ENCODE measurements at regions not wholly inside any gene's neighbourhood (a gene's known extent, or its start where the extent isn't known, plus 50 kb on each side); places are given as distances from the start of the nearest gene placed in this dataset.

- Histone ChIP-seq H3K36me3 (ENCODE audit: control insufficient read depth in 3 of 3, insufficient read depth in 3 of 3, low read length in 3 of 3) (no peaks in the 10 kb centered on the region), H3K27ac (ENCODE audit: low read depth, low read length) (no peak overlapping the region), H3K27me3 (ENCODE audit: control insufficient read depth in 3 of 3, insufficient read depth in 3 of 3, low read length in 3 of 3) (peaks cover 5 to 21% (median 11%) of the 10 kb centered on the region in 3 donors)
These were observed 785.4 kb downstream of the UQCRFS1 start for GRCh38 chr19:28427376-28428083.

GRCh38 chr19:28426730-28427225 is 786.2 kb downstream of the UQCRFS1 start:
- Histone ChIP-seq H3K9me3 (ENCODE audit: control insufficient read depth in 3 of 3, low read length in 3 of 3) (no peaks in the 10 kb centered on the region), H3K27me3 (ENCODE audit: control insufficient read depth in 3 of 3, insufficient read depth in 3 of 3, low read length in 3 of 3) (peaks cover 5 to 21% (median 11%) of the 10 kb centered on the region in 3 donors), H3K4me1 (ENCODE audit: control insufficient read depth in 3 of 3, insufficient read depth in 3 of 3, low read length in 3 of 3) (no peaks in the 10 kb centered on the region), H3K36me3 (ENCODE audit: control insufficient read depth in 3 of 3, insufficient read depth in 3 of 3, low read length in 3 of 3) (no peaks in the 10 kb centered on the region), H3K9ac (ENCODE audit: low read depth in 1 of 3, low read length in 3 of 3) (no peak overlapping the region), H3K4me3 (ENCODE audit: low read length in 3 of 3) (no peak overlapping the region), H3K27ac (ENCODE audit: low read depth, low read length) (no peak overlapping the region)

More at GRCh38 chr19:28427376-28428083, 785.4 kb downstream of the UQCRFS1 start:
- H3K9me3 ChIP-seq (ENCODE audit: control insufficient read depth in 3 of 3, low read length in 3 of 3) = no peaks in the 10 kb centered on the region
- no peak overlapping the region for H3K9ac ChIP-seq (ENCODE audit: low read depth in 1 of 3, low read length in 3 of 3)
- no peaks in the 10 kb centered on the region for H3K4me1 ChIP-seq (ENCODE audit: control insufficient read depth in 3 of 3, insufficient read depth in 3 of 3, low read length in 3 of 3)
- H3K4me3 ChIP-seq (ENCODE audit: low read length in 3 of 3) = no peak overlapping the region

DNA sequence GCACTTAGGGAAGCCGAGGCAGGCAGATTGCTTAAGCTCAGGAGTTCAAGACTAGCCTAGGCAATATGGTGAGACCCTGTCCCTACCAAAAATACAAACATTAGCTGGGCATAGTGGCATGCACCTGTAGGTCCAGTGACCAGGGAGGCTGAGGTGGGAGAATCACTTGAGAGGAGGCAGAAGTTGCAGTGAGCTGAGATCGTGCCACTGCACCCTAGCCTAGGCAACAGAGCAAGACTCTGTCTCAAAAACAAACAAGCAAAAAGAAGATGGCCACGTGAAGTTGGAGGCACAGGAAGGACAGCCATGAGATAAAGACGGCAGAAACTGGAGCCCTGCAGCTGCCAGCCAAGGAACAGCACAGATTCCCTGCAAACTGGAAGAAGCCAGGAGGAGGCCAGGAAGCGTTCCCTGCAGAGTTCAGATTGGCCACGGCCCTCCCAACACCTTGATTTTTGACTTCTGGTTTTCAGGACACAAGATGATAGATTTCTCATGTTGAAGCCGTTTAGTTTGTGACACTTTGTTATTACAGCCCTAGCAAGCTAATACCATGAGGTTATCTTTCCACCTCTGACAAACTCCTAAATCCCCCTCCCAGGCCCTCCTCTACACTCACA is 786.7 kb downstream of the UQCRFS1 start:
- Histone ChIP-seq H3K27me3 (ENCODE audit: control insufficient read depth in 3 of 3, insufficient read depth in 3 of 3, low read length in 3 of 3) (peaks cover 5 to 21% (median 11%) of the 10 kb centered on the region in 3 donors), H3K27ac (ENCODE audit: low read depth, low read length) (no peak overlapping the region), H3K4me3 (ENCODE audit: low read length in 3 of 3) (no peak overlapping the region), H3K4me1 (ENCODE audit: control insufficient read depth in 3 of 3, insufficient read depth in 3 of 3, low read length in 3 of 3) (no peaks in the 10 kb centered on the region), H3K36me3 (ENCODE audit: control insufficient read depth in 3 of 3, insufficient read depth in 3 of 3, low read length in 3 of 3) (no peaks in the 10 kb centered on the region), H3K9me3 (ENCODE audit: control insufficient read depth in 3 of 3, low read length in 3 of 3) (no peaks in the 10 kb centered on the region), H3K9ac (ENCODE audit: low read depth in 1 of 3, low read length in 3 of 3) (no peak overlapping the region)

- H3K27me3 ChIP-seq (ENCODE audit: control insufficient read depth in 3 of 3, insufficient read depth in 3 of 3, low read length in 3 of 3) = peaks cover 5 to 21% (median 11%) of the 10 kb centered on the region in 3 donors
These were observed 787.7 kb downstream of the UQCRFS1 start for GRCh38 chr19:28425046-28425931.

GRCh38 chr19:28424662-28425045 is 788.3 kb downstream of the UQCRFS1 start:
- Histone ChIP-seq H3K9me3 (ENCODE audit: control insufficient read depth in 3 of 3, low read length in 3 of 3) (no peaks in the 10 kb centered on the region), H3K27me3 (ENCODE audit: control insufficient read depth in 3 of 3, insufficient read depth in 3 of 3, low read length in 3 of 3) (peaks cover 5 to 21% (median 11%) of the 10 kb centered on the region in 3 donors), H3K27ac (ENCODE audit: low read depth, low read length) (no peak overlapping the region), H3K4me1 (ENCODE audit: control insufficient read depth in 3 of 3, insufficient read depth in 3 of 3, low read length in 3 of 3) (no peaks in the 10 kb centered on the region), H3K9ac (ENCODE audit: low read depth in 1 of 3, low read length in 3 of 3) (no peak overlapping the region), H3K36me3 (ENCODE audit: control insufficient read depth in 3 of 3, insufficient read depth in 3 of 3, low read length in 3 of 3) (no peaks in the 10 kb centered on the region), H3K4me3 (ENCODE audit: low read length in 3 of 3) (no peak overlapping the region)

More at GRCh38 chr19:28425046-28425931, 787.7 kb downstream of the UQCRFS1 start:
- Histone ChIP-seq H3K9me3 (ENCODE audit: control insufficient read depth in 3 of 3, low read length in 3 of 3) (no peaks in the 10 kb centered on the region), H3K9ac (ENCODE audit: low read depth in 1 of 3, low read length in 3 of 3) (no peak overlapping the region), H3K27ac (ENCODE audit: low read depth, low read length) (no peak overlapping the region), H3K4me3 (ENCODE audit: low read length in 3 of 3) (no peak overlapping the region), H3K36me3 (ENCODE audit: control insufficient read depth in 3 of 3, insufficient read depth in 3 of 3, low read length in 3 of 3) (no peaks in the 10 kb centered on the region), H3K4me1 (ENCODE audit: control insufficient read depth in 3 of 3, insufficient read depth in 3 of 3, low read length in 3 of 3) (no peaks in the 10 kb centered on the region)

- Histone ChIP-seq H3K36me3 (ENCODE audit: control insufficient read depth in 3 of 3, insufficient read depth in 3 of 3, low read length in 3 of 3) (no peaks in the 10 kb centered on the region), H3K4me1 (ENCODE audit: control insufficient read depth in 3 of 3, insufficient read depth in 3 of 3, low read length in 3 of 3) (no peaks in the 10 kb centered on the region), H3K9ac (ENCODE audit: low read depth in 1 of 3, low read length in 3 of 3) (no peak overlapping the region), H3K27ac (ENCODE audit: low read depth, low read length) (no peak overlapping the region), H3K4me3 (ENCODE audit: low read length in 3 of 3) (no peak overlapping the region), H3K27me3 (ENCODE audit: control insufficient read depth in 3 of 3, insufficient read depth in 3 of 3, low read length in 3 of 3) (peaks cover 5 to 21% (median 11%) of the 10 kb centered on the region in 3 donors), H3K9me3 (ENCODE audit: control insufficient read depth in 3 of 3, low read length in 3 of 3) (no peaks in the 10 kb centered on the region)
These were observed 788.9 kb downstream of the UQCRFS1 start for GRCh38 chr19:28424077-28424476.

- H3K27me3 ChIP-seq (ENCODE audit: control insufficient read depth in 3 of 3, insufficient read depth in 3 of 3, low read length in 3 of 3) = peaks cover 5 to 21% (median 11%) of the 10 kb centered on the region in 3 donors
- no peaks in the 10 kb centered on the region for H3K9me3 ChIP-seq (ENCODE audit: control insufficient read depth in 3 of 3, low read length in 3 of 3)
- no peaks in the 10 kb centered on the region for H3K4me1 ChIP-seq (ENCODE audit: control insufficient read depth in 3 of 3, insufficient read depth in 3 of 3, low read length in 3 of 3)
- H3K36me3 ChIP-seq (ENCODE audit: control insufficient read depth in 3 of 3, insufficient read depth in 3 of 3, low read length in 3 of 3) = no peaks in the 10 kb centered on the region
- H3K9ac ChIP-seq (ENCODE audit: low read depth in 1 of 3, low read length in 3 of 3) = no peak overlapping the region
- no peak overlapping the region for H3K4me3 ChIP-seq (ENCODE audit: low read length in 3 of 3)
- H3K27ac ChIP-seq (ENCODE audit: low read depth, low read length) = no peak overlapping the region
These were observed 789.9 kb downstream of the UQCRFS1 start for GRCh38 chr19:28422791-28423650.

- Histone ChIP-seq H3K27me3 (ENCODE audit: control insufficient read depth in 3 of 3, insufficient read depth in 3 of 3, low read length in 3 of 3) (peaks cover 5 to 15% (median 14%) of the 10 kb centered on the region in 3 donors), H3K9ac (ENCODE audit: low read depth in 1 of 3, low read length in 3 of 3) (no peak overlapping the region), H3K9me3 (ENCODE audit: control insufficient read depth in 3 of 3, low read length in 3 of 3) (no peaks in the 10 kb centered on the region), H3K36me3 (ENCODE audit: control insufficient read depth in 3 of 3, insufficient read depth in 3 of 3, low read length in 3 of 3) (no peaks in the 10 kb centered on the region), H3K27ac (ENCODE audit: low read depth, low read length) (no peak overlapping the region), H3K4me1 (ENCODE audit: control insufficient read depth in 3 of 3, insufficient read depth in 3 of 3, low read length in 3 of 3) (no peaks in the 10 kb centered on the region), H3K4me3 (ENCODE audit: low read length in 3 of 3) (no peak overlapping the region)
These were observed 790.9 kb downstream of the UQCRFS1 start for GRCh38 chr19:28422046-28422445.

DNA sequence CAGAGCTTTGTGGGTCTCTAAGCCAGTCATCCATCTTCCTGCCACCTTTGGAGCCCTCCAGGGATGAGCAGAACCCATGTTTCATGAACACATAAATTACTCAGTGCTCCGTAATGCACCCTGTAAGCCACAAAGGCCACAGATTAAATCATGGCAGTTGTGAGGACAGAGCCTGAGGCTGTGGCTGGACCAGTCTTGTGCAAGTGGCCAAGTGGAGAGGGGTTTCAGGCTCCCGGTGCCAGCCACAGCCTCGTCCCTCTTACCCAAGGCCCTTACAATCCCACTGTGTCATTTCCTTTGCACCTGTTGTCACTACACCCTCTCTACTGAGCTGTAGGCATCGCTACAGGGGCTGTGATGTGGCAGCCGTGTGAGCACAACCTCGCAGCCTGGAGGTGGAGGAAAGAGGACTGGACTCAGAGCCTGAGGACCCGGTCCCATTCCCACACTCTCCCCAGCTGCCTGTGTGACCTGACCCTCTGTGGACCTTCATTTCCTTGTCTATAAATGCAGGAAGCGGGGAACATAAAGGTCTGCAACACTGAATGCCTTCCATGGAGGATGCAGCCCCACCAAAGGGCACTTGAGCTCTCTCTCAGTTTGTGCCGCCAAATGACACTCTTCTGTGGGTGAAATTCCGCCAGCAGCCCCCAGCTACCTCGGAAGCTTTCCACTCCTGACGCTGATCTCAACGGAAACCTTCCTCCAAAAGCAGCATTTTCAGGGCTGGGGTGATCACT is 792.0 kb downstream of the UQCRFS1 start:
- no peak overlapping the region for H3K4me3 ChIP-seq (ENCODE audit: low read length in 3 of 3)
- H3K36me3 ChIP-seq (ENCODE audit: control insufficient read depth in 3 of 3, insufficient read depth in 3 of 3, low read length in 3 of 3) = no peaks in the 10 kb centered on the region
- no peak overlapping the region for H3K27ac ChIP-seq (ENCODE audit: low read depth, low read length)
- no peaks in the 10 kb centered on the region for H3K4me1 ChIP-seq (ENCODE audit: control insufficient read depth in 3 of 3, insufficient read depth in 3 of 3, low read length in 3 of 3)
- no peak overlapping the region for H3K9ac ChIP-seq (ENCODE audit: low read depth in 1 of 3, low read length in 3 of 3)
- peaks cover 2 to 11% (median 9%) of the 10 kb centered on the region in 3 donors for H3K27me3 ChIP-seq (ENCODE audit: control insufficient read depth in 3 of 3, insufficient read depth in 3 of 3, low read length in 3 of 3)
- H3K9me3 ChIP-seq (ENCODE audit: control insufficient read depth in 3 of 3, low read length in 3 of 3) = no peaks in the 10 kb centered on the region
